HG03175 (cell line): ENCODE measurements at regions not wholly inside any gene's neighbourhood (a gene's known extent, or its start where the extent isn't known, plus 50 kb on each side); places are given as distances from the start of the nearest gene placed in this dataset.

Experiments used
- ATAC-seq: cut with Tn5 transposase; IDR thresholded peaks from one replicate; pipeline ENCODE4 v1.9.1; 2021; ENCODE audit warnings: mild to moderate bottlenecking, moderate library complexity; ENCODE audit not compliant: unreplicated experiment

- no peak for ATAC-seq
Measured at GRCh38 chr5:145510769-145511168, 324.4 kb downstream of the PRELID2 start.

- ATAC-seq, result no peak
Measured at GRCh38 chr5:145510324-145510723, 324.8 kb downstream of the PRELID2 start.

- no peak for ATAC-seq
Measured at GRCh38 chr5:145509336-145510136, 325.6 kb downstream of the PRELID2 start.

DNA sequence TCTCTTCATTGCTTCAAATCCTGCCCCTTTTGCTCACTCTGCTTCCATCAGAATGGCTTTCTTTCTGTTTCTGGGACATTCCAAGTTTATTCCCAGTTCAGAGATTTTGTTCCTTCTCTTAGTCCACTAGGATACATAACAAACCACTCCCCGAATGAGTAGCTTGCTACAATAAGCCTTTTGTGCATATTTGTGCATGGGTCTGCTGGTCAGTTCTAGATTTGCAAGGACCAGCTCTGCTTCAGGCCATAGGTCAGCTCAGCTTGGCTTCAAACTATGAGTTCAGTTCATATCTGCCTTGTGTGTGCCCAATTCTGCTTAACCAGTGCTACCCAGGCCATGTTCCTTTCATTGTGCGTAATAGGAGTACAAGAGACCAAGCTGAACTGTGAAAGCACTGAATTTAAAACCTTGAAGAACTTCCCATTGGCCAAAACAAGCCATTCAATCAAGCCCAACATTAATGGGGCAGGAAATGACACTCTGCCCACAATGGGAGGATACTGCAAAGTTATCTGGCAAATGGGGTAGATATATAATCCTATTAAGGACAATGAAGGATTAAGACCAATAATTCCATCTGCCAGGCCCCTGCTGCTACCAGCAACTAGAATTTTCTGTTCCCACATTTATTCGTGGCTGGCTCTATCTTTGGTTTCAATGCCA is 328.8 kb downstream of the PRELID2 start:
- no peak for ATAC-seq

- ATAC-seq, result no peak
Measured at GRCh38 chr5:145502906-145503305, 332.2 kb downstream of the PRELID2 start.

DNA sequence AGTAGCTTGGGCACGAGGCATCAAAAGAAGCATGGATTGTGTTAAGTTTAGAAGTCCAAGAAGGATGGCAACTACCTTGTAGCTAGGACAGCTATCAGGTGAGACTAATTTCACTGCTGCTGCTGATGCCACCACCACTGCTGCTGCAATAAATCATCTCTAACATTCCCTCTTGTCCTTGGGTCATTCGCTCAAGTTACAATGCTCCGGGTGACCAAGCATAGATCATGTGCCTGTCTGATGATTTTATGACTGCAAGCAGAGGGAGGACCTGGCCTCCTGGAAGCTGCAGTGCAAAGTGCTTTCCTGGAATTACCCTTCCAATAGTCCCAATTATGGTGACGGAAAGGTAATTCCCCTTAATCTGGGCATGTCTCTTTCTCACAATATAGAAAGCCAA is 334.4 kb downstream of the PRELID2 start:
- no peak for ATAC-seq

- ATAC-seq, result no peak
Measured at GRCh38 chr5:145499483-145499882, 335.7 kb downstream of the PRELID2 start.

GRCh38 chr5:145497052-145497451 is 338.1 kb downstream of the PRELID2 start:
- no peak for ATAC-seq

GRCh38 chr5:145495741-145496140 is 339.4 kb downstream of the PRELID2 start:
- no peak for ATAC-seq

- no peak for ATAC-seq
Measured at GRCh38 chr5:145495196-145495595, 339.9 kb downstream of the PRELID2 start.

DNA sequence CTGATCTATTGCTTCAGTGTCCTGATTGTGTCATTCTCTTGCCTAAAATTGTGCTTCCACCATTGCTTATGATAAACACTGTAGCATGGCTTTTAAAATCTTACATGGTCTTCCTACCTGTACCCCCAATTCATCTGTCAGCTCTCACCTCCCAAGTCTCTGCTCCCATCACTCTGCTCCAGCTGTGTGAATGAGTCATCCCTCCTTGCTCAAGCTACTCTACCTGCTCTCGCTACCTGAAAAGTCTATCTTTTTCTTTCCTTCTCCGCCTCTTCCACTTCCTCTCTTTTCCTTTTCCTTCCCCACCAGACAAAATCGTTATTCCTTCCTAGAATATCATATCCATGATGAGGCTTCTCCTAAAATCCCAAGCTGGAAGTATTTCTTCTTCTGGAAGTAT is 341.7 kb downstream of the PRELID2 start:
- no peak for ATAC-seq

GRCh38 chr5:145489516-145489915 is 345.6 kb downstream of the PRELID2 start:
- ATAC-seq, result no peak

DNA sequence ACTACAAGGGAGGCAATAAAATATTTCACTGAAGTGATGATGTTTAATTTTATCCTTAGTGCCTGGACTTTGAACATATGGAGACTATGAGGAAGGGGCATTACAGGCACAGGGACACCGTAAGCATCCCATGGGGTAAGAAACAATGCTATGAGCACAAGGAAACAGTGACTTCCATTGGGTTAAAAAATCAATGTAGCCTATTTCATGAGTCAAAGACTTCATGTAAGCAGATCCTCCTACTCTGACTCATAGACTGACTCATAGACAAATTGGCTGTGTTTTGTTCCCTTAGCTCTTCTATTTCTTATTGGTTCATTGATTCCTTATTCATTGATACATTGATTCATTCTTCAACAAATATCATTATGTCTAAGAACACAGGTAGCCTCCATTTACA is 351.0 kb downstream of the PRELID2 start:
- ATAC-seq, result no peak

DNA sequence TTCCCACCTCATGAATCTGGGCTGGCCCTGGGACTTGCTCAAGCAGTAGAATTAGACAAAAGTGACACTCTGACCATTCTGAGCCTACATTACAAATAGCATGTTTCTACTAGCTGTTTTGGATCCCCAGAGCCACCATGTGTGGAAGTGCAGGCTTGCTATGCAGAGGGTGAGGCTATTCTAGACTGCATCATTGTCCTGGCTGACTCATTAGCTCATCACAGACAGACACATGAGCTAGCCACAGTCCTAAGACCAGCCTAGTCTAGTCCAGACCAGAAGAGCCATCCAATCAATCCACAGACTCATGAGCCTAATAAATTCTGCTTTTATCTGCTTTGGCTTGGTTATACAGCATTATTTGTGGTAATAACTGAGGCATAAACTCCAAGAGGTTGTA is 351.9 kb downstream of the PRELID2 start:
- ATAC-seq, result no peak

- ATAC-seq, result no peak
Measured at GRCh38 chr5:145479857-145480256, 355.3 kb downstream of the PRELID2 start.

- no peak for ATAC-seq
Measured at GRCh38 chr5:145479271-145479670, 355.9 kb downstream of the PRELID2 start.

GRCh38 chr5:145478651-145479050 is 356.5 kb downstream of the PRELID2 start:
- ATAC-seq, result no peak

DNA sequence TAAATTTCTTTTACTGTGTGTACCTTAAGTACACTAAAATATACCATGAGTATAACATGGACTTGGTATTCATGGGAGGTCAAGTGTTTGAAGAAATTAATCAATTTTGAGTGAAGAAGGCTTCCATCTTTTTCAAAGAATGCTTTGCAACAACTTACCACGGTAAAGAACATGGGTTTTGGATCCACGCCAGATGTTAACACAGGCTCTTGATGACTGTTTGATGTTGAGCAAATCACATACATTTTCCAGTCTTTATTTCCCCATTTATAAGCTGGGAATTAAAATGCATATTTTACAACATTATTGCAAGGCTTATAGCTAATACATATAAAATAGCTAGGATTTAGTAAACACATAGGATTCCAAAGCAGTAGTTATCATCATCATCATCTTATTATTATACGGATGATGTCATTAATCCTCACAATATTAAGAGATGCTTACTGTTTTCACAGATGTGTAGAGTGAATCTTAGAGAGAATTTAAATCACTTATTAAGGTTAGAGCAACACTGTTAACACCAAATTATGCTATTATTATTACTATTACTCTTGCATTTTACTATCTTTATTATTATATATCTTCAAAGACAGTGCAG is 362.0 kb downstream of the PRELID2 start:
- ATAC-seq, result no peak

DNA sequence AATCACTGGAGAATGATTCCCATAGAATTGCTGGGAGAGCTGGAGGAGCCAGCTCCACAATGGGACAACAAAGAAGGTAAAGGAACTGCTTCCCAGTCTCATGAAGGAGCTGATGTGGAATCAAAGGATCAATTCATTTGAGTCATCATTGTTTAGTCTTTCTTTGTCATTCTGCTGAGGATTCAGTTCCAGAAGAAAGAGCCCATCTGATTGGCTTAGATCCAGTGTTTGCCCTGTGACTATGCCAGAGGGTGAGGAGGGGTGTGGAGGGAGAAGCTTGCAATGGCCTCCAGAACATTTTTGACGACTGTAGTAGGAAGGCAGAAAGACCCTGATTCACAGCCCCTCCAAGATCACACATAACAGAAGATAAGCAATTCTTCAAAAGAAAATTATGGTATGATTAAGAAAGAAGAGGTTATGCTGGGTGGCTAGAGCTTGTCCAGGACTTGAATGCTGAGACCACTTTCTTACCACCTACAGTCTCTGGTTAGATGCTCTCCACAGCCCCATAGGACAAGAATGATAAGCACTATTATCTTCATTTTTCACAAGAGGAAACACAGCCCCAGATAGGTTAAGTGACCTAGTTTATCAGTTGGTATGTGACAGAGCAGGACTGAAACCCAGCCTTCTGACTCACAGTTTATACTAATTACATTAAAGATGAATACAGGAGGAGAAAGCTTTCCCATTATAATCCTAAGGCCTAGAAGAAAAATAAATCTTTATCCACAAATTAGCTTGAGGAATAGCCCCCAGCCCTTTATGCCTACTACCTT is 363.1 kb downstream of the PRELID2 start:
- ATAC-seq, result no peak

- no peak for ATAC-seq
Measured at GRCh38 chr5:145471026-145471425, 364.1 kb downstream of the PRELID2 start.

- ATAC-seq, result no peak
Measured at GRCh38 chr5:145470396-145470979, 364.7 kb downstream of the PRELID2 start.
